NCI-H69 (cell line): ENCODE measurements at regions not wholly inside any gene's neighbourhood (a gene's known extent, or its start where the extent isn't known, plus 50 kb on each side); places are given as distances from the start of the nearest gene placed in this dataset.

Source experiments
- DNase-seq: peaks from one replicate; lab custom pipeline; 2025; lab: John Stamatoyannopoulos, UW

GRCh38 chr5:10173716-10174115 is 76.0 kb downstream of the ATPSCKMT start:
- DNase-seq: no peak

GRCh38 chr5:10172247-10172646 is 77.4 kb downstream of the ATPSCKMT start:
- DNase-seq: no peak

DNA sequence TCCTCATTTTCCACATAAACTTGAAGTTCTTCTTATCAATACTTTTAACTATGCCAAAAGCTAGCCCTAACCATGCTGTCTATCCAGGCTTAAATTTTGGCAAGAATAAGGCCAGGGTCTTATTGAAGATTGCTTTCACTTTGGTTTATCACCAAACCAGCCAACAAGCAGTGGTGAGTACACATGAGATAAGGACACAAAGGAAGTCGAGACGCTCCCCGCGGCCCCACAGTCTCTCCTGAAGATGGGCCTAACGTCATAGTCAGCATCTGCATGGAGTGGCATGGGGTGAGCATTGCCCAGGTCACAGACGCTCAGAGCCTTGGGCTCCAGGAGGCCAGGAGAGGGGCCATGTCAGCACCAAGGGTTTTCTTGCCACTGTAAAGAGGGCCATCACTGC is 80.3 kb downstream of the ATPSCKMT start:
- no peak for DNase-seq

DNA sequence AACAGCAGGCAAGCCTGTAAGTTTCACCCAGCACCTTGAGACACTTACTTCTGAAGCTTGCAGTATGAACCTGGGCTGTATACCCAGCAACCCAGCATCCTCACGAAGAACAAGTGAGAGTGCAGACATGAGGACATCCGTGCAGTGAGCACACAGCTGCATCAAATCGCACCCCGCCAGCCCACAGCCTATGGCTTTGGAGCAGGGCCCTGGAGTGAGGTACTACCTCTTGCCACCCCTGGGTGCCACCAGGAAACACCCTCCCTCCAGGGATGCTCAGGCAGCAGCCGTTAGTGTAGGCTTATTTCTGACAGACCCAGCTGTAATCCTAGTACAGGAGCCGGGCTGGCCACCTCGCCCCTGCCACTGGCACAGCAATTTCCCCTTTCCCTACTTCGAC is 81.4 kb downstream of the ATPSCKMT start:
- no peak for DNase-seq

DNA sequence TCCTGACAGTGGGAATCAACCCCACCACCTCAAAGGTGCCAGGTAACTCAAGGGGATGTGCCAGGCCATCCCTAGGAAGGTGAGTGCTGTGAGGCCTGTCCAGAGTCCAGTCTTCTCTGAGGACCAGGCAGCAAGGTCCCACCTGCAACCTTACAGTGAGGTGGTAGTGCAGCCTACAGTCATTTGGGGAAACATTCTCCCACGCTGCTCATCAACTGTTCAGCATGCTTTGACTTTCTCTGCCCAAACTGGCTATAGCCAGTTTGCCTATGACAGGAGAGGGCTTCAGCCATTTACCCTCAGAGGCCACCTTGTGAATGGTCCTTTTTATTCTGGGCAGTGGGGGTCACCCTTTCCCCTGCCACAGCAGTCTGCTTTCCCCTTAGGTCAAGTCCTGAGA is 81.9 kb downstream of the ATPSCKMT start:
- no peak for DNase-seq

DNA sequence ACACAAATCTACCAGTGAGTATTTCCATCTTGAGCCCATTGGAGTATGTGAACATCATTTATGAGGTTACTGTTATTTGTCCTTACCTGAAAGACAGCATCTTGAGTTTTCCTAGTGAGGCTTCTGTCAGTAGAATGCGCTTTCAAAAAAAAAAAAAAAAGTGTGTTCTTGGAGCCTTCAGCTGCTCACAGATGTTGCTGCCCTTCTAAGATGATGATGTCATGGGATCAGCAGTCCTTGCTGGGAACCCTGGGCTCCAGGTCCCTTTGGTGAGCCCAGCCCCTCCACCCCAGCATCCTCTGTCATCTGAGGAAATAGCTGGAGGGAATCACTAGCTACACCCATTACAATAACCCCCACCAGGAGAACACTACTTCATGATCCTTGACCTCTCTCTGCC is 83.3 kb downstream of the ATPSCKMT start:
- no peak for DNase-seq

- peak; percentile 25 for DNase-seq
These were observed 87.2 kb downstream of the ATPSCKMT start for GRCh38 chr5:10162468-10162867.

- DNase-seq: no peak
These were observed 87.9 kb downstream of the ATPSCKMT start for GRCh38 chr5:10161778-10162177.

- no peak for DNase-seq
These were observed 89.4 kb downstream of the ATPSCKMT start for GRCh38 chr5:10160241-10160640.

- no peak for DNase-seq
These were observed 90.8 kb downstream of the ATPSCKMT start for GRCh38 chr5:10158886-10159285.

- DNase-seq: peak; percentile 35
These were observed 92.5 kb downstream of the ATPSCKMT start for GRCh38 chr5:10157085-10157669.

- no peak for DNase-seq
These were observed 93.6 kb downstream of the ATPSCKMT start for GRCh38 chr5:10155897-10156667.

DNA sequence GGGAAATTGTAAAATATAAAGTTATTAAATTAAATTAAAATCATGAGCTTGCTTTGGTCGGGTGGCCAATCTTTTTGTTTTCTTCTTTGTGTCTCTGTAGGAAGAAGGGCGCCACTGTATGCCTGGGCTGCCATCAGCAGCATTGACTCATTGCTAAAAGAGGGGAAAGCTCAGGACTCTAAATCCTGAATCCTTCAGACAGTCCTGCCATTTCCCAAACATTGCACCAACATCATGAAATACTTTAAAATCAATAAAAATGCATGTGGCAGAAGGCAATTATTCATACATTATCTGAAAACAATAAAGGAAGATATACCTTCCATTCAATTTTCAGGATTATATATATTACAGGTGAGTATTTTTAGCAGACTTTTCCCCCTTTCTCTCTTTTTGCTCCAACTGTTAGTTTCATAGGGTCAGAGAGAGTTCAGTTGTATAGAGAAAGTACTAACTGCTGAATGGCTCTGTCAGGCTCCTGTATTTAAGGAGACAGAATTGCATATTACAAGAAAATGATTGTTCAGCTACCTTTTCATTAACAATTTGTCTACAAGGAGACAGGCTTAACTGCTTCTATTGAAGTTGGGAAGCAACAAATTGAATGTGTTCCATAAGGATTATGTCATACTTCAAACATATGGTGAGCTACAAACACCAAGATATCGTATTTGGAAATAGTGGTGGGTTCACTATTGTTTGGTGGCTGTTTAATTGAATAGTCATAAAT is 95.7 kb downstream of the ATPSCKMT start:
- peak; percentile 57 for DNase-seq

DNA sequence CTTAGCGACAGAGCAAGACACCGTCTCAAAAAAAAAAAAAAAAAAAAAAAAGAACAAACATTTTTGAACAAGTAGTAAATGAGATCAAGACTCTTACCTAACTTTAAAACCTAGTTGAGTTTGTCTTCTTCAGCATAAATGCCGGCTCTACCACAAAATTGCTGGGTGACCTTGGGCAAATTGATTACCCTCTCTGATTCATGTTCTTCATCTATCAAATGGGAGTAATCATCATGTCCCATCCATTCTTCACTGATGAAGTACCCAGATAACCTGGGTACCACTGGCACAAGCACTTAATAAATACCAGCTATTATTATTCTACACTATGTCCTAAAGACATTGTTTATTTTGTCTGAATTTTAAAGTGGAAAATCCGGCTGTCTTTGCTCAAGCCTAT is 96.3 kb downstream of the ATPSCKMT start:
- no peak for DNase-seq

DNA sequence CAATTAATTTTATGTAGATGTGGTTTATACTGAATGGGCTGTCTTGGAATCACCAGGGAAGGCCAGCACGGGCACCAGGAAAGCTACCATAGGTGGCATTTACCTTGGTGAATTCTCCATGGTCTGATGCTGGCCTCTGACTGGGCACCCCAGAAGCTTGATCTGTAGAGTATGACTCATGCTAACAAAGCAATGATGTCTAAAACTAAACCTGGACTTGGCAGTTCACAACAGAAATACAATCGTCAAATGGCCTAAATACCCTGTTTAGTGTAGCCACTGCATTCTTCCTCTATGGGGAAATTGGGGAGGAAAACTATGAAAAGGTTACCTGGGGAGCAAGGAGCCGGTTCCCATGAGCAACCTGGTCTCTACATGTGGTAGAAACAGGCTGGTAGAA is 98.0 kb downstream of the ATPSCKMT start:
- no peak for DNase-seq

DNA sequence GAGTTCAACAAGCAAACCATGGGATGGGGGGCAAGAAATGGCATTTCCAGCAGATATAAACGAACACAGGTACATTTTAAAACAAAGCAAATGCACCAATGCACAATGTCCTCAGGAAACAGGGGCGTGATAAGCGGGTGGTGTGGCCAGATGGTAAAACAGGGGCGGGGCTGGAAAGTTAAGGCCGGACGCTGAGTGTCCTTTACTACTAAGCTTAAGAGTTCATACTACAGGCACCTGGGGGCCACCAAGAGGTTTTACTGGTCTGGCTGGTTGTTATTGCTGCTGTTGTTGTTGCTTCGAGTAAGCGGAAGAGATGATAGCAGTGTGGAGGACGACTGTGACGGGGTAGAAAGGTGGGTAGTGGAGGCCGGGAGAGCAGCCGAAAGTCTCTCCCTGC is 99.8 kb downstream of the ATPSCKMT start:
- DNase-seq: no peak

- DNase-seq: peak; percentile 25
These were observed 103.7 kb downstream of the ATPSCKMT start for GRCh38 chr5:10145923-10146401.

DNA sequence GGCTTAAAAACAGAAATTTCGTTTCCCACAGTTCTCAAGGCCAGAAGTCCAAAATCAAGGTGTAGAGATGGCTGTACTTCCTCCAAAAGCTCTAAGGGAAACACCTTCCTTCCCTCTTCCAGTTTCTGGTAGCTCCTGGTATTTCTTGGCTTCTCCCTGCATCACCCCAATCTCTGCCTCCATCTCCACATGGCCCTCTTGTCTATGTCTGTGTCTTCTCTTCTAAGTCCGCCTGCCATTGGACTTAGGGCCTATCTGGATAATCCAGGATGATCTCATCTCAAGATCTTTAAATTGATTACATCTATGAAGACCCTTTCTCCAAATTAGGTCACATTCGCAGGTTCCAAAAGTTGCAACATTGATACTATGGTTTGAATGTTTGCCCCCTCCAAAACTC is 105.6 kb downstream of the ATPSCKMT start:
- DNase-seq: no peak

- peak; percentile 46 for DNase-seq
These were observed 109.3 kb downstream of the ATPSCKMT start for GRCh38 chr5:10140195-10140973.

DNA sequence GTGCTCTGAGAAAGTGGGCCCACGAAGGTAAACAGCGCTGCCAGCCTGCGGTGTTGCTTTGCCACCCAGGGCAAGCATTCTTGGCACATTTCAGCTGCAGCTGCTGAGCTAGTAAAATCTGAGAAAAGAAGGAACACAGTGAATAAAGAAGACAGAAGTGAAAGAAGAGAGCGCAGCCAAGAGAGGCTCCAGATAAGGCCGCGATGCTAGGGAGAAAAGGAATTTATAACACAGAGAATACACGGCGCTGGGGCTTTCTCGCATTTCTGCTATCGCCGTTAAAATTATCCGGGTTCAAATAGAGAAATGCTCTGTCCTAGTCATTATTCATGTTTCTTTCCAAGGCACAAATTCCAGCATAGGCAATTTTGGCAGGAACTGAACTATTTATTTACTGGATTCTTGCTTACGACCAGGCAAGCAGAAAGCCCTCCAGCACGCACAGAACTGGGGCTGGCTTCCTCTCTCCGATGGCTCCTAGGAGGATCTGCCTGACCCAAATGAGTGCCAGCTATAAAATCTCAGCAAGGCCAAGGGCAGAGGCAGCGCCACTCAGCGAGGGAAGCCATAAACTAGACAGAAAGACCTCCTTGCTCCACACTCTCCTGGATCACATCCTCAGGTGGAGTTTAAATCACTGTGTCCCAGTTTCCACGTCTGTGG is 111.2 kb downstream of the ATPSCKMT start:
- no peak for DNase-seq

DNA sequence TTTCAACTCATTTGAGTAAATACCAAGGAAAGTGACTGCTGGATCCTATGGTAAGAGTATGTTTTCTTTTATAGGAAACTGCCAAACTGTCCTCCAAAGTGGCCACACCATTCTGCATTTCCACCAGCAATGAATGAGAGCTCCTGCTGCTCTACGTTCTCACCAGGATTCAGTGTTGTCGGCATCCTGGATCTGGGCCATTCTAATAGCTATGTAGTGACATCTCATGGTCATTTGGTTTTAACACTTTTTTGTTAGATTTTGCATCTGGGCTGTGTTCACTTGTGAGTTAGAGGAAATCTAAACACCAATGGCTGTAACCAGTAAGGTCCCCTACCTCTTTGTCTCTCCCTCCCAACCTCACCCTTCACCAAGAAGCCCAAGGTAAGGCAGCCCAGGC is 115.9 kb downstream of the ATPSCKMT start:
- DNase-seq: peak; percentile 8

GRCh38 chr5:10130881-10131280 is 118.8 kb downstream of the ATPSCKMT start:
- no peak for DNase-seq
